NCI-H226 (cell line): ENCODE measurements at regions not wholly inside any gene's neighbourhood (a gene's known extent, or its start where the extent isn't known, plus 50 kb on each side); places are given as distances from the start of the nearest gene placed in this dataset.
"Not testable (repeated sequence)": the region's sequence is repeated elsewhere in the genome, so short reads cannot be mapped to it uniquely, and the experiment has no call there.

Experiments
- DNase-seq: peaks from one replicate; pipeline ENCODE4 v3.0.0-alpha.2; 2015

- no peak for DNase-seq
These were observed 95.0 kb upstream of the RUFY1 start for GRCh38 chr5:179455320-179455719.

- DNase-seq: no peak
These were observed 96.0 kb upstream of the RUFY1 start for GRCh38 chr5:179454356-179454755.

- no peak for DNase-seq
These were observed 96.7 kb upstream of the RUFY1 start for GRCh38 chr5:179453616-179454015.

- no peak for DNase-seq
These were observed 97.8 kb upstream of the RUFY1 start for GRCh38 chr5:179452356-179453230.

GRCh38 chr5:179451828-179452196 is 98.5 kb upstream of the RUFY1 start:
- no peak for DNase-seq

GRCh38 chr5:179451114-179451827 is 99.1 kb upstream of the RUFY1 start:
- no peak for DNase-seq

GRCh38 chr5:179449950-179450349 is 100.4 kb upstream of the RUFY1 start:
- DNase-seq: not testable (repeated sequence)

GRCh38 chr5:179448282-179448681 is 102.1 kb upstream of the RUFY1 start:
- not testable (repeated sequence) for DNase-seq

- DNase-seq: not testable (repeated sequence)
These were observed 97.0 kb upstream of the ADAMTS2 start for GRCh38 chr5:179442289-179442688.

- DNase-seq: no peak
These were observed 94.1 kb upstream of the ADAMTS2 start for GRCh38 chr5:179439181-179439985.

GRCh38 chr5:179438461-179438860 is 93.2 kb upstream of the ADAMTS2 start:
- no peak for DNase-seq

- no peak for DNase-seq
These were observed 92.8 kb upstream of the ADAMTS2 start for GRCh38 chr5:179438011-179438441.

- DNase-seq: no peak
These were observed 92.2 kb upstream of the ADAMTS2 start for GRCh38 chr5:179437341-179438001.

- no peak for DNase-seq
These were observed 91.3 kb upstream of the ADAMTS2 start for GRCh38 chr5:179436321-179437122.

GRCh38 chr5:179435731-179436315 is 90.6 kb upstream of the ADAMTS2 start:
- no peak for DNase-seq

- DNase-seq: no peak
These were observed 89.9 kb upstream of the ADAMTS2 start for GRCh38 chr5:179435181-179435580.

GRCh38 chr5:179432547-179432946 is 87.3 kb upstream of the ADAMTS2 start:
- DNase-seq: no peak

GRCh38 chr5:179431221-179431824 is 86.1 kb upstream of the ADAMTS2 start:
- no peak for DNase-seq

GRCh38 chr5:179430193-179431175 is 85.2 kb upstream of the ADAMTS2 start:
- DNase-seq: no peak

- no peak for DNase-seq
These were observed 82.4 kb upstream of the ADAMTS2 start for GRCh38 chr5:179427676-179428056.
